ENCODE measurements at regions not wholly inside any gene's neighbourhood (a gene's known extent, or its start where the extent isn't known, plus 50 kb on each side); places are given as distances from the start of the nearest gene placed in this dataset.

GRCh38 chr2:7539760-7540159 is 622.5 kb downstream of the RNF144A start:
- Histone ChIP-seq H3K9me3 (ENCODE audit: control insufficient read depth, insufficient read depth, low read depth, low read length) (no peaks in the 10 kb centered on the region), H3K4me3 (ENCODE audit: low read depth, low read length) (no peak overlapping the region), H3K4me1 (ENCODE audit: control insufficient read depth, insufficient read depth, low read length) (no peaks in the 10 kb centered on the region), H3K36me3 (ENCODE audit: control insufficient read depth in 2 of 2, insufficient read depth in 1 of 2, low read length in 2 of 2) (no peaks in the 10 kb centered on the region), H3K27ac (ENCODE audit: extremely low read depth, low read depth, low read length) (no peak overlapping the region)
- TF ChIP-seq ZNF843 (tag by site-specific recombination; IDR thresholded peaks at IDR 0.05) = no peak
- no peak for TF ChIP-seq ZBTB7A (tag by site-specific recombination; IDR thresholded peaks at IDR 0.05; ENCODE audit: low read depth)
- no peak for TF ChIP-seq ZNF792 (tag by site-specific recombination; IDR thresholded peaks at IDR 0.05)
- no peak for TF ChIP-seq ZNF175 (tag by site-specific recombination; IDR thresholded peaks at IDR 0.05)
- no peak for TF ChIP-seq ZNF350 (tag by site-specific recombination; IDR thresholded peaks at IDR 0.05)
- no peak for TF ChIP-seq ZNF280D (tag by site-specific recombination; IDR thresholded peaks at IDR 0.05)
- no peak for TF ChIP-seq ZSCAN5A (tag by site-specific recombination; IDR thresholded peaks at IDR 0.05)
- no peak for TF ChIP-seq ZNF473 (tag by site-specific recombination; IDR thresholded peaks at IDR 0.05)
- TF ChIP-seq TRIM28 (IDR thresholded peaks at IDR 0.05; ENCODE audit: borderline replicate concordance, low read length) = no peak
- TF ChIP-seq ZNF362 (tag by site-specific recombination; IDR thresholded peaks at IDR 0.05) = no peak
- ChIA-PET CTCF (interaction anchor here (0.6 kb wide), 1 partner anchor 83 kb away, joined by 3 read pairs; no protein-coding TSS in a partner anchor), POLR2A (no interaction called here)

- Histone ChIP-seq H3K36me3 (ENCODE audit: control insufficient read depth in 2 of 2, insufficient read depth in 1 of 2, low read length in 2 of 2) (no peaks in the 10 kb centered on the region), H3K4me1 (ENCODE audit: control insufficient read depth, insufficient read depth, low read length) (no peaks in the 10 kb centered on the region), H3K27ac (ENCODE audit: extremely low read depth, low read depth, low read length) (no peak overlapping the region), H3K4me3 (ENCODE audit: low read depth, low read length) (no peak overlapping the region), H3K9me3 (ENCODE audit: control insufficient read depth, insufficient read depth, low read depth, low read length) (no peaks in the 10 kb centered on the region)
- CTCF ChIA-PET = no interaction called here
- POLR2A ChIA-PET = no interaction called here
- TF ChIP-seq ZNF350 (tag by site-specific recombination; IDR thresholded peaks at IDR 0.05) = no peak
- TF ChIP-seq ZBTB20 (tag by site-specific recombination; IDR thresholded peaks at IDR 0.05) = no peak
- TF ChIP-seq TRIM28 (IDR thresholded peaks at IDR 0.05; ENCODE audit: borderline replicate concordance, low read length) = no peak
- TF ChIP-seq ZFP69B (tag by site-specific recombination; IDR thresholded peaks at IDR 0.05) = no peak
- TF ChIP-seq KLF17 (tag by site-specific recombination; IDR thresholded peaks at IDR 0.05) = no peak
- TF ChIP-seq ZNF280D (tag by site-specific recombination; IDR thresholded peaks at IDR 0.05) = no peak
- no peak for TF ChIP-seq SP3 (tag by site-specific recombination; IDR thresholded peaks at IDR 0.05)
- TF ChIP-seq ZNF692 (tag by site-specific recombination; IDR thresholded peaks at IDR 0.05) = no peak
- TF ChIP-seq ZNF600 (tag by site-specific recombination; IDR thresholded peaks at IDR 0.05) = no peak
- no peak for TF ChIP-seq ZNF555 (tag by site-specific recombination; conservative IDR thresholded peaks at IDR 0.05)
- no peak for TF ChIP-seq ZNF560 (tag by site-specific recombination; IDR thresholded peaks at IDR 0.05; ENCODE audit: borderline replicate concordance)
- TF ChIP-seq HOXC10 (CRISPR knock-in tag; IDR thresholded peaks at IDR 0.05) = no peak
- no peak for TF ChIP-seq OSR2 (tag by site-specific recombination; IDR thresholded peaks at IDR 0.05)
- no peak for TF ChIP-seq ZNF433 (tag by site-specific recombination; IDR thresholded peaks at IDR 0.05; ENCODE audit: low read depth)
These were observed 635.8 kb downstream of the RNF144A start for GRCh38 chr2:7552825-7553570.
